ENCODE measurements at regions not wholly inside any gene's neighbourhood (a gene's known extent, or its start where the extent isn't known, plus 50 kb on each side); places are given as distances from the start of the nearest gene placed in this dataset.

DNA sequence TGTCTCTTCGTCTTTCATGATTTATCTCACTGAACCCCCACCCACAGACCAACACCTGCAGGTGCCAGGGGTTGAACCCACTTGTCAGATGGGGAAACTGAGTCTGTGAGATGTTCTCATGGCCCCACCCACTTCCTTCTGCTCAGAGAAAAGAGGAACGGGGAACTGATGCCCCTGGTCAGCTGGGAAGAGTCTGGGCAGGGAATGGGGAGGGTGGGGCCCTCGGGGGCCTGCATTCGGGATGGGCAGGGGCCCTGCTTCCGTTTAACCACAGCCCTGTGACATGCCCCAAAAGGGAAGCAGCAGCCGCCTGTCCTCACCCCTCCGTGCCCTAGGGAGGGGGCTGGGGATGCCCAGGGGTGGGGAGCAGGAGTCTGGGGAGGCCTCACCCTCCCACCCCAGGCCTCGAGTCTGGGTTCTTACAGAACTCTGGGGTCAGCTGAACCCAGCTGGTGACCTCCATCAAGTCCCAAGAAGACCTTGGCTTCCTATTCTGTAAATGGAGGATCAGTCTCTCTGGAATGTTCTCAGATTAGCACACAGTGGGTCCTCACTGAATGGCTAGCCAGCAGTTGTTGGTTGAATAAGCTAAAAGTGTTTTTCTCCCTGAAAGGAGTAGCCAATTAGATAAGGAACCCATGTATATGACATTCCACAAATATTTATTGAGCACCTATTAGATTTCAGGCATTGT is 81.5 kb downstream of the CEBPB start:
- FAIRE-seq (no peak), DNase-seq (ENCODE audit: insufficient read length, low spot score) (no peak)
- TF ChIP-seq SPI1 (IDR thresholded peaks at IDR 0.05; ENCODE audit: low read depth, low read length) (no peak), POLR2AphosphoS5 (IDR thresholded peaks at IDR 0.05; ENCODE audit: low read depth, low read length) (no peak), POU2F2 (IDR thresholded peaks at IDR 0.05; ENCODE audit: low read depth, low read length) (no peak), POLR2A (IDR thresholded peaks at IDR 0.05; ENCODE audit: low read depth, low read length) (no peak), PAX5 (IDR thresholded peaks at IDR 0.05; ENCODE audit: insufficient read depth, low read length, severe bottlenecking) (no peak), TAF1 (IDR thresholded peaks at IDR 0.05; ENCODE audit: low read depth, low read length) (no peak)

DNA sequence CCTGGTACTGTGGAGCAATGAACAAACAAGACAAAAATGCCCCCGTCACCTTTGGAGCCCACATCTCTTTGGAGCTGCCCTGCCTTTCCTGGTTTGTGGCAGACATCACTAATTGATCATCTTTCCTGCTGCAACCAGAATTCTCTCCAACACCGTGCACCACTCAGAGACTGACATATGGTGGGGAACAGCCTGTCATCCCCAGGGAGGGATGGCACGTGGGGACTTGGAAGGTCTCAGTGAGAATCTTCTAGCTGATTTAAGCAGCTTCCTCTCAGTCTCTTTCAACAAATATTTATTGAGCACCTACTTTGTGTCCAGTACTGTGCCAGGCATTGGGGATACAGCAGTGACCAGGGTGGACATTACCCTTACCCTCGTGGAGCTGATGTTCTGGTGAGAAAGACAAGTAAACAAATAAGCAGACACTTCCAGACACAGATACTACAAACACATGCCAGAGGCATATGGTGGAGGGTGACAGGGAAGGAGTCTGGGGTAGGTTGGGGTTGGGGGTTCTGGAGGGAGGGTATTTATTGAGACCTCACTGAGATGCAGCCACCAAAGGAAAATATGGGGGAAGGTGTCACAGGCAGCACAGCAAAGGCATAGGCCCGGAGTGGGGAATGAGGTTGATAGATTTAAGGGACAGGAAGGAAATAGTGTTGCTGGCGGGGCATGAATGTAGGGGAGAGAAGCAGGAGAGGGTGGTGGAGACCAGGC is 82.3 kb downstream of the CEBPB start:
- DNase-seq (ENCODE audit: insufficient read length, low spot score) (no peak), FAIRE-seq (no peak)
- TF ChIP-seq TAF1 (IDR thresholded peaks at IDR 0.05; ENCODE audit: low read depth, low read length) (no peak), SPI1 (IDR thresholded peaks at IDR 0.05; ENCODE audit: low read depth, low read length) (no peak), POLR2AphosphoS5 (IDR thresholded peaks at IDR 0.05; ENCODE audit: low read depth, low read length) (no peak), POLR2A (IDR thresholded peaks at IDR 0.05; ENCODE audit: low read depth, low read length) (no peak), PAX5 (IDR thresholded peaks at IDR 0.05; ENCODE audit: insufficient read depth, low read length, severe bottlenecking) (no peak), POU2F2 (IDR thresholded peaks at IDR 0.05; ENCODE audit: low read depth, low read length) (no peak)

DNA sequence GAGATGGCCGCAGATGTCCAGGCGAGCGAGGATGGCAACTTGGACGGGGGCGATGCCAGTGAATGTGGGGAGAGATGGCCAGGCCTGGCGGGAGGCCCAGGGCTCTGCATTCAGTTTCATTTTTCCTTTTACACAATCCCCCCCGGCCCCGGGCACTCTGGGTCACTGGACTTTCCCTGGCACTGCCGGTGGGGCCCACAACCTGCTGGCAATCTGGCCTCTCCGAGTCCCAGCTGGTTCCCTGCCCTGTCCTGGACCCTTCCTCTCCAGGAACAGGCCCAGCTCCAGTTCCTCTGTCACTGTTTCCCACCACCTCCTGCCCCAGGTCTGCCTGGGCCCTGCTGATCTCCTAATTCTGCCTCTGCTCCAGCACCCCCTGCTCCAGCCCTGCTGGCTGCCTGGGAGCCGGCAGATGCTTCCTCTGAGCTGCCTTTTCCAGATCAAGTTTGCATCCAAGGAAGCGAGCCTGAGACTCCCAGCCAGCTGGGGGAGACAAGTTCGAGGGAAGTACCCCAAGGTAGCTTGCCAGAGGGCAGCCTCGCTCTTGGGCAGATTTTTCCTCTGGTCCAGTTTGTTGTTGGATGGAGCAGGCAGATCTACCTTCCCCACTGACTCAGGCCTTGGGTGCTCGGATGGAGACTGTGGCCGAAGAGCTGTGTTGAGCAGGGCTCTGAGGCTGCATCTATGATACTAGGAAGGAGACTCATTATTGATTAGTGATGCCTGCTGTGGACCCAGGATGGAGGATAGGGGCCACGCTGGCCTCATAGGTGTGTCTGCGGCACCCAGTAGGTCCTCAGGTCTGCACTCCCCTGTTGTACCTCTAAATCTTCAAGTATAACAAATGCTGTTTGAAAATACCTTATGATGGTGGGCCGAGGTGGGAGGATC is 83.2 kb downstream of the CEBPB start:
- FAIRE-seq (no peak), DNase-seq (ENCODE audit: insufficient read length, low spot score) (no peak)
- no peak for TF ChIP-seq POLR2A (IDR thresholded peaks at IDR 0.05; ENCODE audit: low read depth, low read length)
- no peak for TF ChIP-seq POU2F2 (IDR thresholded peaks at IDR 0.05; ENCODE audit: low read depth, low read length)

DNA sequence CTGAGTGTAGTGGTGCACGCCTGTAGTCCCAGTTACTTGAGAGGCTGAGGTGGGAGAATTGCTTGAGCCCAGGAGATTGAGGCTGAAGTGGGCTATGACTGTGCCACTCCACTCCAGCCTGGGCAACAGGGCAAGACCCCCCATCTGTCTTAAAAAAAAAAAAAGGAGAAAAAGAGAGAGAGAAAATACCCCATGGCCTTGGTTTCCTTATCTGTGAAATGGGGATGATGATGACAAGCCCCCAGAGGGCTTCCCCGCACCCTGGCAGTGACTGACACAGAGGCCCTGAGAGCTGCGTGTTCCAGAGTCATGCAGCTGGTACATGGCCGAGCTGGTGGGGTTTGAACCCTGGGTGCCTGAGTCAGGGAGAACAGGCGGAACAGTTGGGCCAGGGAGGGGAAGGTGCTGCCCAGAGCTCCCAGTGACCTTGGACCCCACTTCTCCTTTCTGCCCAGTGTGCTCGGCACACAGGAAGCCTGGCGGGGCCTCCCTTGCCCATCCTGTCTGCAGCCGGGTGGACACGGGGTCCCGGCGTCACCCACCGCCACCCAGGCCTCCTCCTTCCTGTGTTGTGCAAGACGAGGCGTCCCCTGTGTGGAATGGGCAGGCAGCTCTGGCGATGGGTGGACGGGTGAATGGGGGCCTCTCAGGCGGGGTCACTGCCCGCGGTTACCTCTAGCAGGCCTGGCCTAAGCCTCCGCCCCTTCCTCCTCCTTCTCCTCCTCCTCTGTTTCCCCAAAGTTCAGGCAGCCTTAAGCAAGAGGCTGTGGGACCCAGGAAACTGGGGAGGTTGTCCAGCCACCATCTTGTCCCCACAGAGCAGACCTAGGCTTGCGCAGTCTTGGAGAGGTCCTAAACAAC is 84.2 kb downstream of the CEBPB start:
- no peak for DNase-seq (ENCODE audit: insufficient read length, low spot score)

DNA sequence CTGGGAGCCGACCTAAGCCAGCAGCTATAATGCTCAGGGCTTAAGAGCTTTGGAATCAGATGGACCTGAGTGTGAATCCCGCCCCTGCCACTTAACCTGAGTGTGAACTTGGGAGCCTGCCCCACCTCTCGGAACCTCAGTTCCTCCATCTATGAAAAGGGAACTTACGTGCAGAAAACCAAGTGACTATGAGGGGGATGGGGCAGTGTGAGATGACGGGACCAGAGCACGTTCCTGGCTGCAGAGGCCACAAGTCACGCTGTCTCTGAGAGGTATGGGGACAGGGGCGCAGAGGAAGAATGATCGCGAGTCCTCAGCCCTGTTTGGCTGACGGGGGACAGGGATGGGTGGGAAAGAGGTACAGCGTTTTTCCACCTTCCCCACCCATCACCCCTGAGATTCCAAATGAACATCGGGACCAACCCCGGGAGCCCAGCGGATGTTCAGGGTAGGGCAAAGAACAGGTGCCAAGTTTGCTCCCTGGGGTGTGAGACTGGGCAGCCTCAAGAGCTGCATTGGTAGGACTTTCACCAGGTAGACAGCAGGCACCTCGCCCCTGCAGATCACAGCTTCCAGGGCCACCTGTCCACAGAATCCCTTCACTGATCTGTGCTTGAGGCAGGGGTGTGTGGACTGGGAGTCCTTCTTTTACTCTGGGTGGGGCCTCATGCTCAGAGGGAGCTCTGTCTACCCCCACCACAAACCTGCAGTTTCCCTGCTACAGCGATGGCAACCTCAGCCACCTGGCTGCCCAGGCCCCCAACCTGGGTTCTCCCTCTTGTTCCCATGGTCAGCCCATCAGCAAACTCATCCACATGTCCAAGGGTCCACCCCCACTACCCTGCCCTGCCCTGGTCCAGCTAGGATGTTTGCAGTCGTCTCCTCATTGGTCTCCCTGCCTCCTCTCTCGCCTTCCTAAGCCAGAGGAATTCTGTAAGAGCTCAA is 85.8 kb downstream of the CEBPB start:
- DNase-seq (ENCODE audit: insufficient read length, low spot score) (no peak), FAIRE-seq (no peak)

More for the DNA sequence above, 84.2 kb downstream of the CEBPB start:
- TF ChIP-seq TAF1 (IDR thresholded peaks at IDR 0.05; ENCODE audit: low read depth, low read length) (no peak), PAX5 (IDR thresholded peaks at IDR 0.05; ENCODE audit: insufficient read depth, low read length, severe bottlenecking) (no peak), POLR2AphosphoS5 (IDR thresholded peaks at IDR 0.05; ENCODE audit: low read depth, low read length) (no peak), POU2F2 (IDR thresholded peaks at IDR 0.05; ENCODE audit: low read depth, low read length) (no peak), SPI1 (IDR thresholded peaks at IDR 0.05; ENCODE audit: low read depth, low read length) (no peak), POLR2A (IDR thresholded peaks at IDR 0.05; ENCODE audit: low read depth, low read length) (no peak)
- no peak for FAIRE-seq

GRCh38 chr20:50277064-50277415 is 86.4 kb downstream of the CEBPB start:
- TF ChIP-seq POLR2AphosphoS5 (IDR thresholded peaks at IDR 0.05; ENCODE audit: low read depth, low read length) (no peak), POLR2A (IDR thresholded peaks at IDR 0.05; ENCODE audit: low read depth, low read length) (no peak), SPI1 (IDR thresholded peaks at IDR 0.05; ENCODE audit: low read depth, low read length) (no peak), POU2F2 (IDR thresholded peaks at IDR 0.05; ENCODE audit: low read depth, low read length) (no peak), TAF1 (IDR thresholded peaks at IDR 0.05; ENCODE audit: low read depth, low read length) (no peak), PAX5 (IDR thresholded peaks at IDR 0.05; ENCODE audit: insufficient read depth, low read length, severe bottlenecking) (no peak)
- no peak for FAIRE-seq
- DNase-seq (ENCODE audit: insufficient read length, low spot score) = no peak

More for the DNA sequence above, 85.8 kb downstream of the CEBPB start:
- TF ChIP-seq POLR2AphosphoS5 (IDR thresholded peaks at IDR 0.05; ENCODE audit: low read depth, low read length) = no peak
- TF ChIP-seq POLR2A (IDR thresholded peaks at IDR 0.05; ENCODE audit: low read depth, low read length) = no peak
- no peak for TF ChIP-seq POU2F2 (IDR thresholded peaks at IDR 0.05; ENCODE audit: low read depth, low read length)
- no peak for TF ChIP-seq TAF1 (IDR thresholded peaks at IDR 0.05; ENCODE audit: low read depth, low read length)
- TF ChIP-seq SPI1 (IDR thresholded peaks at IDR 0.05; ENCODE audit: low read depth, low read length) = no peak
- no peak for TF ChIP-seq PAX5 (IDR thresholded peaks at IDR 0.05; ENCODE audit: insufficient read depth, low read length, severe bottlenecking)

DNA sequence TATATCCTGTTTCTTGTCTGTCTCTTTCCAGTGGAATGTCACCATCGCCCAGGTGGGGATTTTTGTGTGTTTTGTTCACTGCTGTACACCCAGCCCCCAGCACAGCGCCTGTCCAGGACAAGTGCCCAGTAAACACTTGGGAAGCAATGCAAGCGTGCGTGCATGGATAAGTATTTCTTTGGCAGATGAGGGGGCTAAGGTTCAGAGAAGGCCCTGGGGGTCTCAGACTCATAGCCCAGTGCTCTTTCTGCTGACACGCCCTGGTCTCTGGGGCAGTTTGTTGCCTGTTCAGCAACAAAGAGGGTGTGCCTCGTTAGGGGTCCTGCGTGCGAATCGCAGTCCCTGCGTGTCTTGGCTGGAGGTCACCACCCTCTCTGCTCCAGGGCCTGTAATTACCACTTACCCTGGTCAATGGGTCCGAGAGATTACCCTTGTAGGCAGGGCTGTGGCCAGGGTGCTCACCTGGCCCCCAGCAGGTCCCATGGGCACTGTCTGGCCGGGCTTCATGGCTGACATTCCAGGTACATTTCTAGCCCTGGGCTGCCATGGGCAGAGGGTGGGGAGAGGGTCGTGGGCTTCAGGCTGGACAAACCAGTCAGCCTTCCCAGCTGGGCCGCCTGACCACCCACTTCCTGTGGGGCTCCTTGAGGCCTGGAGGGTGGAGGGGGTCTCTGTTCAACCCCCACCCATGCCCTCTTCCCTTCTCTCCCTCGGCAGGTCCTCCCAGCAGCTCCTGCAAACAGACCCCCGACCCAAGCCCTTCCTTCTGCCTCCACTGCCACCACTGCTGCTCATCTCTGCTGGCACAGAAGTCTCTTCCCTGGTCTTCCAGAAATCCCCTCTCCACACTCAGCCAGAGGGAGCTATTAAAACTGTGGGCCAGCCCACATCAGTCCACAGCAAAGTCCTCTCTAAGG is 87.1 kb downstream of the CEBPB start:
- DNase-seq (ENCODE audit: insufficient read length, low spot score) (no peak), FAIRE-seq (no peak)

More for the DNA sequence above, 87.1 kb downstream of the CEBPB start:
- TF ChIP-seq POU2F2 (IDR thresholded peaks at IDR 0.05; ENCODE audit: low read depth, low read length) = no peak
- no peak for TF ChIP-seq SPI1 (IDR thresholded peaks at IDR 0.05; ENCODE audit: low read depth, low read length)
